GM12864 (cell line): ENCODE measurements at regions not wholly inside any gene's neighbourhood (a gene's known extent, or its start where the extent isn't known, plus 50 kb on each side); places are given as distances from the start of the nearest gene placed in this dataset.
"Not testable (repeated sequence)": the region's sequence is repeated elsewhere in the genome, so short reads cannot be mapped to it uniquely, and the experiment has no call there.

Experiments used
- DNase-seq: peaks from one replicate; pipeline ENCODE4 v3.0.0-alpha.2; 2011; ENCODE audit warnings: low read depth
- H3K4me3 ChIP-seq: 2 replicates; pipeline ENCODE4 v1.5.1; 2011; ENCODE audit warnings: mild to moderate bottlenecking, low read depth, low read length, control low read depth
- TF ChIP-seq, protein P1 (sequence below): IDR thresholded peaks from 2 replicates; pipeline ENCODE4 v1.5.1; 2011; ENCODE audit warnings: low read depth, mild to moderate bottlenecking, moderate library complexity, low read length, control low read depth, inconsistent platforms; ENCODE audit errors: missing control alignments

DNA sequence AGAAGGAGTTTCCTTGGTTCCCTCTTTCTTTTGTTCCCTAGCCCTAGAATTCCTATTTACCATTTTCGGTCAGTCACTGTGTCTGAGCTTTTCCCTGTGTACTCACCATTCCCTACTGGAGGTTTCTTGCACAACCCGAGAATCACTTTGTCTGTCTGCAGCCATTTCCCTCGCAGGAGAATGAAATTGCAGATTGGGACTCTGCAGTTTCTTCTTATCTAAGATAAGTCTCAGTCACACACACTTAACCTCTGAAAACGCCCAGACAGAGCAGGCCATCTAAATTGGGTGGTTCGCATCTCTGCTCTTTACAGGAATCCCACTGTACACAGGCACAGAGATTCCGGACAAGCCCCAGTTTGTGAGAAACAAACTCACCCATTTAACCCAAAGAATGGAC, 58.6 kb upstream of the CNTNAP2 start:
- no peak for DNase-seq
- H3K4me3 ChIP-seq: no peak overlapping the region
- TF ChIP-seq, protein P1, sequence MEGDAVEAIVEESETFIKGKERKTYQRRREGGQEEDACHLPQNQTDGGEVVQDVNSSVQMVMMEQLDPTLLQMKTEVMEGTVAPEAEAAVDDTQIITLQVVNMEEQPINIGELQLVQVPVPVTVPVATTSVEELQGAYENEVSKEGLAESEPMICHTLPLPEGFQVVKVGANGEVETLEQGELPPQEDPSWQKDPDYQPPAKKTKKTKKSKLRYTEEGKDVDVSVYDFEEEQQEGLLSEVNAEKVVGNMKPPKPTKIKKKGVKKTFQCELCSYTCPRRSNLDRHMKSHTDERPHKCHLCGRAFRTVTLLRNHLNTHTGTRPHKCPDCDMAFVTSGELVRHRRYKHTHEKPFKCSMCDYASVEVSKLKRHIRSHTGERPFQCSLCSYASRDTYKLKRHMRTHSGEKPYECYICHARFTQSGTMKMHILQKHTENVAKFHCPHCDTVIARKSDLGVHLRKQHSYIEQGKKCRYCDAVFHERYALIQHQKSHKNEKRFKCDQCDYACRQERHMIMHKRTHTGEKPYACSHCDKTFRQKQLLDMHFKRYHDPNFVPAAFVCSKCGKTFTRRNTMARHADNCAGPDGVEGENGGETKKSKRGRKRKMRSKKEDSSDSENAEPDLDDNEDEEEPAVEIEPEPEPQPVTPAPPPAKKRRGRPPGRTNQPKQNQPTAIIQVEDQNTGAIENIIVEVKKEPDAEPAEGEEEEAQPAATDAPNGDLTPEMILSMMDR: no peak

DNA sequence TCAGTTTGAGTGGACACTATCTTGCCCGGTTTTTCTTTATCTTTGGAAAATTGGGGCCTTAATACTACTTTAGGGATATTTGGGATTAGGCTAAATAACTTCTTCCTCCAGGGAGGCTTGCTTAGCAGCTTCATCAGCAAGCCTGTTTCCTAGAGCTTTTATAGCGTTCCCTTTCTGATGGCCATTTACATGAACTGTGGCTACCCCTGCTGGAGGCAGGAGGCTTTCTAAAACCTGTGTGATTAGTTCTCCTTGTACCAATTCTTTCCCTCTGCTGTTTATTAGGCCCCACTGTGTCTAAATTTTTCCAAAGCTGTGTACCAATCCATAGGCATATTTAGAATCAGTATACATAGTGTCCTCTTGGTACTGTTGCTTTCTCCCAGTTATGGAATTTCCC, 61.7 kb upstream of the CNTNAP2 start:
- TF ChIP-seq, protein P1: no peak
- H3K4me3 ChIP-seq: no peak overlapping the region
- DNase-seq: no peak

DNA sequence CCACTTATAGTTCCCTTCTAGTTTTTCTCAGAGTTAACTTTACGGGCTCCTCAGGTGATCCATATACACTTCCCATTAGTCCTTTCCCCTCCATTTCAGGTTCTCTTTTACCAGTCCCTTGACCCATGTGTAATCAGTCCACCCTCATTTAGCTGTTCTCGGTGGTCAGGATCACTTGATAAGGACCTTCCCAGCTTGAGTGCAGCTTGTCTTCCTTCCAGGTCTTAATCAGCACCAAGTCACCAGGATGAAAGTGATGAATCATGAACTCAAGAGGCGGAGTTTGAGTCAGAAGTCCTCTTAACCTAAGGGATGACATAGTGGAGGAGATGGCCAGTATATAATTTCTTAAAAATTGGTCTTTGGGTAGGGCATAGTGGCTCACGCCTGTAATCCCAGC, 63.1 kb upstream of the CNTNAP2 start:
- TF ChIP-seq, protein P1: no peak
- no peak for DNase-seq
- no peak overlapping the region for H3K4me3 ChIP-seq

DNA sequence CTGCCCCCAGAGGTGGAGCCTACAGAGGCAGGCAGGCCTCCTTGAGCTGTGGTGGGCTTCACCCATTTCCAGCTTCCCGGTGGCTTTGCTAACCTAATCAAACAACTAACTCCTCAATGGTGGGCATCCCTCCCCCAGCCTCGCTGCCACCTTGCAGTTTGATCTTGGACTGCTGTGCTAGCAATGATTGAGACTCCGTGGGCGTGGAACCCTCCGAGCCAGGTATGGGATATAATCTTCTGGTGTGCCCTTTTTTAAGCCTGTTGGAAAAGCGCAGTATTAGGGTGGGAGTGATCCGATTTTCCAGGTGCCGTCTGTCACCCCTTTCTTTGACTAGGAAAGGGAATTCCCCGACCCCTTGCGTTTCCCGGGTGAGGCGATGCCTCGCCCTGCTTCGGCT, 73.3 kb upstream of the CNTNAP2 start:
- H3K4me3 ChIP-seq, DNase-seq: not testable (repeated sequence)

DNA sequence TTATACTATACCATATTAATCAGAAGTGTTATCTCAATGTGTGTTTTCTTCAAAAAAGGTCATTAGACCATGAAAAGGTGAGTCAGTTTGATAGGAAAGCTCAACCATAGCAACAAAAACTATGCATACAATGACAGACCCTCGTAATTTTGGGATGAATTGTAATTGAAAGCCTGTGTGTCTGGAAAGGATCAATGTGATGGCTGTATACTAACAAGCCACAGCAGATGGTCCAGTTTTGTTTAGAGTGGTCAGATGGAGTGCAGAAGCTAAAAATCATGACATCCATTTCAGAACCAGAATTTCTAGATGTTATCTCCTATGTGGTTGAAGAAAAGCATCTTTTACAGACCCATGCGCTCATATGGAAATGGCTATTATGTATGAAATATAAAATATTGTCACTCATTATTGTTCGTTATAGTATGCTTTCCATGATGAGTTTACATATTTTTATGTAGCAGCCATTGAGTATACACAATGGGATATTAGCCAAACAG, 88.3 kb upstream of the CNTNAP2 start:
- H3K4me3 ChIP-seq: no peak overlapping the region
- TF ChIP-seq, protein P1: no peak
- DNase-seq: no peak

DNA sequence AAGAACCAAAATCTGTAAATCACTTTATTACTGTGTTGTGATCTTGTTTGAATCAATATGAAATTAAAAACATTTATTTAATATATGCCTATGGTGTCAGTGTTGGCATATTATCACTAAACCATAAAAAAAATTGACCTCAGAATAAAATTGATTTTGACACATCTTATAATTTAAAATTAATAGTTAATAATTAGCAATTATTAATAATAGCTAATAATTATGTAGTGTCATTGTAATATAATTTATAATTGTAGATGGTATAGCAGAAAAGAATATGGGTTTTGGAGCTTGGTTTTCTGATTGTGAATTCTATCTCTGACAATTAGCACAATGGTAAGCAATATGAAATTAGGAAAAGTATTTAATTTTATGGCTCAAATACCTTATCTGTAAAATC, 89.4 kb upstream of the CNTNAP2 start:
- no peak overlapping the region for H3K4me3 ChIP-seq
- no peak for DNase-seq
- TF ChIP-seq, protein P1: no peak

DNA sequence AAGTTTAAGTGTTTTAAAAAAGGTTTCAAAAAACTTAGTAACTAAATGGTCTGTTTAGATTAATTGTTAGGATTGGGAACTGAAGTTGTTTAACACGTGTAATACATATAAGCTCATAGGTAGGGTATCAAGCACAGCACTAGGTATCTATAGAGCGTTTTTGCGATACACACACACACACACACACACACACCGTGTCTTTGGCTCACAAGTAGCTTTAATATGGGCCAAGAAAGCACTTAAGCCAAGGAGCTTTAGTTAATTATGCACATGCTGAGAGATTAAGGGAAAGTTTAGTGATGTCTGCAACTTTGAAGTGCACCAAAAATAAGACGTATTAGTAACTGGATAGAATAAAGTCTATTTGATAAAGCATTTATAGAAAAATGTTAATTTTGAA, 93.8 kb upstream of the CNTNAP2 start:
- no peak overlapping the region for H3K4me3 ChIP-seq
- TF ChIP-seq, protein P1: no peak
- no peak for DNase-seq

DNA sequence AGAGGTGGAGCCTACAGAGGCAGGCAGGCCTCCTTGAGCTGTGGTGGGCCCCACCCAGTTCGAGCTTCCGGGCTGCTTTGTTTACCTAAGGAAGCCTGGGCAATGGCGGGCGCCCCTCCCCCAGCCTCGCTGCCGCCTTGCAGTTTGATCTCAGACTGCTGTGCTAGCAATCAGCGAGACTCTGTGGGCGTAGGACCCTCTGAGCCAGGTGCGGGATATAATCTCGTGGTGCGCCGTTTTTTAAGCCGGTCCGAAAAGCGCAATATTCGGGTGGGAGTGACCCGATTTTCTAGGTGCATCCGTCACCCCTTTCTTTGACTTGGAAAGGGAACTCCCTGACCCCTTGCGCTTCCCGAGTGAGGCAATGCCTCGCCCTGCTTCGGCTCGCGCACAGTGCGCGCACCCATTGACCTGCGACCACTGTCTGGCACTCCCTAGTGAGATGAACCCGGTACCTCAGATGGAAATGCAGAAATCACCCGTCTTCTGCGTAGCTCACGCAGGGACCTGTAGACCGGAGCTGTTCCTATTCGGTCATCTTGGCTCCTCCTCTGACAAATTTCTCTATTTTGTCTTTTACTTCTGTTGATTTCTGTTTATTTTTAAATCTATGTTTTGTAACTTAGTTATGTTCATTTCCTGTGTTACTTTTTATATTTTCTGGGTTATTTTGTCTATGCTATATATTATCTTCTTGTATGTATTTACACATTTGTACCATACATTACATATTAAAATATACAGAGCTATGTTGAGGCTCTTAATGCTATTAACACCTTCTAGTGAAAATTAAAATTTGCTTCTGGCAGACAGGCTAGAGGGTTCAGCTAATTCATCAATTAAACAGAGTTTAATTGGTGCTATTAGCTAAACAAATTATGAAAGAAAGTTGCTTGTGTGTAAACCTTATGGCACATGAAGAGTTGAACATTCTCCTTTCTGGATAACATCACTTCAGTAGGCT, 97.3 kb upstream of the CNTNAP2 start:
- not testable (repeated sequence) for DNase-seq, H3K4me3 ChIP-seq

DNA sequence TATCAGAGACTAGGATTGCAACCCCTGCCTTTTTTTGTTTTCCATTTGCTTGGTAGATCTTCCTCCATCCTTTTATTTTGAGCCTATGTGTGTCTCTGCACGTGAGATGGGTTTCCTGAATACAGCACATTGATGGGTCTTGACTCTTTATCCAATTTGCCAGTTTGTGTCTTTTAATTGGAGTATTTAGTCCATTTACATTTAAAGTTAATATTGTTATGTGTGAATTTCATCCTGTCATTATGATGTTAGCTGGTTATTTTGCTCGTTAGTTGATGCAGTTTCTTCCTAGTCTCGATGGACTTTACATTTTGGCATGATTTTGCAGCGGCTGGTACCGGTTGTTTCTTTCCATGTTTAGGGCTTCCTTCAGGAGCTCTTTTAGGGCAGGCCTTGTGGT, 99.2 kb upstream of the CNTNAP2 start:
- DNase-seq, H3K4me3 ChIP-seq: not testable (repeated sequence)

DNA sequence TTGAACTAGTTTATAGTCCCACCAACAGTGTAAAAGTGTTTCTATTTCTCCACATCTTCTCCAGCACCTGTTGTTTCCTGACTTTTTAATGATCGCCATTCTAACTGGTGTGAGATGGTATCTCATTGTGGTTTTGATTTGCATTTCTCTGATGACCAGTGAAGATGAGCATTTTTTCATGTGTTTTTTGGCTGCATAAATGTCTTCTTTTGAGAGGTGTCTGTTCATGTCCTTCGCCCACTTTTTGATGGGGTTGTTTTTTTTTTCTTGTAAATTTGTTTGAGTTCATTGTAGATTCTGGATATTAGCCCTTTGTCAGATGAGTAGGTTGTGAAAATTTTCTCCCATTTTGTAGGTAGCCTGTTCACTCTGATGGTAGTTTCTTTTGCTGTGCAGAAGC, 102.4 kb upstream of the CNTNAP2 start:
- not testable (repeated sequence) for DNase-seq, H3K4me3 ChIP-seq
